ENCODE measurements at regions not wholly inside any gene's neighbourhood (a gene's known extent, or its start where the extent isn't known, plus 50 kb on each side); places are given as distances from the start of the nearest gene placed in this dataset.

- Histone ChIP-seq H3K9me3 (ENCODE audit: control insufficient read depth in 1 of 2, insufficient read depth in 1 of 2, low read depth in 1 of 2, low read length in 2 of 2) (no peaks in the 10 kb centered on the region), H3K4me2 (ENCODE audit: low read length) (no peak overlapping the region), H2AFZ (ENCODE audit: low read depth, low read length, poor library complexity, severe bottlenecking) (no peak overlapping the region), H3K27ac (ENCODE audit: low read depth, low read length) (no peak overlapping the region), H3K9ac (ENCODE audit: low read length) (no peak overlapping the region), H3K9me2 (ENCODE audit: insufficient read depth) (no peaks in the 10 kb centered on the region), H3K36me3 (ENCODE audit: control insufficient read depth in 1 of 2, insufficient read depth in 2 of 2, low read length in 2 of 2) (no peaks in the 10 kb centered on the region), H3K4me3 (replicated peaks in 1 of 2; ENCODE audit: low read depth in 1 of 2, low read length in 2 of 2) (no peak overlapping the region), H3K4me1 (ENCODE audit: control insufficient read depth in 1 of 2, insufficient read depth in 2 of 2, low read length in 2 of 2) (no peaks in the 10 kb centered on the region), H4K20me1 (ENCODE audit: insufficient read depth) (no peaks in the 10 kb centered on the region), H3K27me3 (ENCODE audit: insufficient read depth, low read length) (peaks cover 34% of the 10 kb centered on the region), H3K79me2 (ENCODE audit: insufficient read depth, low read length) (no peaks in the 10 kb centered on the region)
- TF ChIP-seq TCF7L2 (IDR thresholded peaks at IDR 0.05; ENCODE audit: borderline replicate concordance, extremely low read depth, insufficient read depth, insufficient read length) (no peak), FOSL1 (IDR thresholded peaks at IDR 0.05; ENCODE audit: low read depth) (no peak), JUND (IDR thresholded peaks at IDR 0.05) (no peak), POLR2AphosphoS5 (IDR thresholded peaks at IDR 0.05; ENCODE audit: low read depth, low read length) (no peak), CTCF (IDR thresholded peaks at IDR 0.05 in 2 of 3, conservative IDR thresholded peaks at IDR 0.05 in 1 of 3; ENCODE audit: borderline replicate concordance in 1 of 3, insufficient read depth in 1 of 3, low read depth in 2 of 3, low read length in 2 of 3) (no peak)
- no TSS peak for BruUV-seq (replicated peaks)
- DNase-seq (ENCODE audit: low read depth, low spot score) (no peak), ATAC-seq (no peak)
- ChIA-PET POLR2A (no interaction called here), RAD21 (ENCODE audit: low non-redundant PET in 1 of 2, low total read pairs in 2 of 2, uncharacterized antibody in 2 of 2, unreplicated experiment in 2 of 2) (no interaction called here), CTCF (no interaction called here)
- intact Hi-C loops (cut with micrococcal nuclease): no loop called here
These were observed 405.8 kb upstream of the GOLIM4 start for GRCh38 chr3:168501570-168501969.

GRCh38 chr3:168498194-168498593, 402.5 kb upstream of the GOLIM4 start:
- peaks cover 23% of the 10 kb centered on the region for H3K27me3 ChIP-seq (ENCODE audit: insufficient read depth, low read length)
- ATAC-seq (no peak), DNase-seq (ENCODE audit: low read depth, low spot score) (no peak)
- no peak overlapping the region for H3K27ac ChIP-seq (ENCODE audit: low read depth, low read length)
- no peak overlapping the region for H3K9ac ChIP-seq (ENCODE audit: low read length)
- no peak overlapping the region for H2AFZ ChIP-seq (ENCODE audit: low read depth, low read length, poor library complexity, severe bottlenecking)
- H3K4me1 ChIP-seq (ENCODE audit: control insufficient read depth in 1 of 2, insufficient read depth in 2 of 2, low read length in 2 of 2): no peaks in the 10 kb centered on the region
- no peaks in the 10 kb centered on the region for H3K79me2 ChIP-seq (ENCODE audit: insufficient read depth, low read length)
- no peaks in the 10 kb centered on the region for H3K9me3 ChIP-seq (ENCODE audit: control insufficient read depth in 1 of 2, insufficient read depth in 1 of 2, low read depth in 1 of 2, low read length in 2 of 2)
- no peaks in the 10 kb centered on the region for H3K9me2 ChIP-seq (ENCODE audit: insufficient read depth)
- intact Hi-C loops (cut with micrococcal nuclease): no loop called here
- ChIA-PET CTCF (interaction anchor here (1.1 kb wide), 1 partner anchor 46 kb away, joined by 3 read pairs; no protein-coding TSS in a partner anchor), POLR2A (no interaction called here), RAD21 (ENCODE audit: low non-redundant PET in 1 of 2, low total read pairs in 2 of 2, uncharacterized antibody in 2 of 2, unreplicated experiment in 2 of 2) (no interaction called here)
- no peaks in the 10 kb centered on the region for H4K20me1 ChIP-seq (ENCODE audit: insufficient read depth)
- H3K4me2 ChIP-seq (ENCODE audit: low read length): no peak overlapping the region
- H3K36me3 ChIP-seq (ENCODE audit: control insufficient read depth in 1 of 2, insufficient read depth in 2 of 2, low read length in 2 of 2): no peaks in the 10 kb centered on the region
- no peak overlapping the region for H3K4me3 ChIP-seq (replicated peaks in 1 of 2; ENCODE audit: low read depth in 1 of 2, low read length in 2 of 2)
- no TSS peak for BruUV-seq (replicated peaks)
- TF ChIP-seq MAX (IDR thresholded peaks at IDR 0.05) (no peak), ZBTB33 (IDR thresholded peaks at IDR 0.05; ENCODE audit: extremely low read depth, insufficient replicate concordance, low read length) (no peak), JUND (IDR thresholded peaks at IDR 0.05) (no peak), ELF1 (IDR thresholded peaks at IDR 0.05; ENCODE audit: borderline replicate concordance, low read depth) (no peak), FOSL1 (IDR thresholded peaks at IDR 0.05; ENCODE audit: low read depth) (no peak), TCF7L2 (IDR thresholded peaks at IDR 0.05; ENCODE audit: borderline replicate concordance, extremely low read depth, insufficient read depth, insufficient read length) (no peak), REST (IDR thresholded peaks at IDR 0.05; ENCODE audit: low read depth) (no peak), CEBPB (IDR thresholded peaks at IDR 0.05; ENCODE audit: low read depth) (no peak)
